Pancreas (tissue), 10 donors: ENCODE measurements at regions not wholly inside any gene's neighbourhood (a gene's known extent, or its start where the extent isn't known, plus 50 kb on each side); places are given as distances from the start of the nearest gene placed in this dataset.

Experiments
- ATAC-seq, 4 donors: fragments of 200-7000 bp; cut with Tn5 transposase; one replicate each; pipeline versions ENCODE4 v1.8.0 to v1.9.1; 2020; ENCODE audit warnings: mild to moderate bottlenecking in 4 of 4, moderate library complexity in 4 of 4
- DNase-seq, 6 donors: peaks; one replicate each; pipeline ENCODE4 v3.0.0-alpha.2; 2020
- FAIRE-seq: peaks from 2 replicates; lab custom pipeline; 2012; peaks lifted over from hg19 to GRCh38; lab: Jason Lieb, UNC
- H3K27ac ChIP-seq, 4 donors: fragments of 200-600 bp; sonication (generic); 1 replicate in 3 of 4; 2 replicates in 1 of 4; pipeline versions ENCODE4 v1.5.0 to v1.8.0; 2020
- H3K27me3 ChIP-seq, 4 donors: fragments of 200-600 bp; one replicate each; pipeline ENCODE4 v1.8.0; 2021
- H3K36me3 ChIP-seq, 3 donors: fragments of 200-600 bp; sonication (generic) in 1 of 3; one replicate each; pipeline versions ENCODE4 v1.5.0 to v1.8.0; 2020 to 2021
- H3K4me1 ChIP-seq, 3 donors: fragments of 200-600 bp; one replicate each; pipeline ENCODE4 v1.8.0; 2021
- H3K4me3 ChIP-seq, 4 donors: fragments of 200-600 bp; sonication (generic) in 2 of 4; one replicate each; pipeline versions ENCODE4 v1.5.0 to v1.8.0; 2020 to 2021
- H3K9me3 ChIP-seq, 4 donors: fragments of 200-600 bp; one replicate each; pipeline ENCODE4 v1.8.0; 2021
- CTCF ChIP-seq, 4 donors: fragments of 200-600 bp; sonication (generic) in 3 of 4; IDR thresholded peaks; one replicate each; pipeline versions ENCODE4 v1.5.0 to v1.8.0; 2021; ENCODE audit warnings: antibody characterized with exemption in 4 of 4
- WGBS, 2 donors: extraction: QIAGEN DNeasy Blood & Tissue Kit; methylation state at CpG; one replicate each; pipeline ENCODE4 v1.1.7; 2013; 5-methylcytosine and 5-hydroxymethylcytosine counted together
- intact Hi-C, 3 donors: fragments of 100-400 bp; cut with DNase I; formaldehyde crosslinking; loops; one replicate each; pipeline versions ENCODE4 v1.11.1 to v1.14.2; 2022
- donor health status: healthy with polysubstance abuse.
- donor health status: DM: no; HTN: no; CAD: no; lungs with moderate emphysema.
- donor health status: DM: no; HTN: no; CAD: no.
- donor health status: control.
- donor health status: control.
- donor health status: Bipolar disorder and iron deficiency.
- donor health status: DM: yes; HTN: yes; CAD: no.
- donor health status: DM: no; HTN: no; CAD: no.
- donor health status: DM: no; HTN: no; CAD: no.
- donor health status: DM: yes; HTN: yes; CAD: no.

- H3K4me3 ChIP-seq: no peak overlapping the region
- WGBS, 2 donors: 43 to 45% methylated on average over 3 of the region's 3 CpGs
- ATAC-seq (no peak), DNase-seq (no peak), FAIRE-seq (no peak)
- intact Hi-C loops: no loop called here
- TF ChIP-seq CTCF (IDR thresholded peaks at IDR 0.05): no peak
- H3K27me3 ChIP-seq: no peaks in the 10 kb centered on the region
- H3K4me1 ChIP-seq: no peaks in the 10 kb centered on the region
- H3K27ac ChIP-seq: no peak overlapping the region
- H3K36me3 ChIP-seq: no peaks in the 10 kb centered on the region
- H3K9me3 ChIP-seq: no peaks in the 10 kb centered on the region
These were observed 463.6 kb upstream of the ALCAM start for GRCh38 chr3:104903064-104903463.

GRCh38 chr3:104906001-104906639, 460.6 kb upstream of the ALCAM start:
- Histone ChIP-seq H3K9me3 (no peaks in the 10 kb centered on the region), H3K4me1 (no peaks in the 10 kb centered on the region), H3K36me3 (no peaks in the 10 kb centered on the region), H3K27me3 (no peaks in the 10 kb centered on the region), H3K27ac (no peak overlapping the region), H3K4me3 (no peak overlapping the region)
- TF ChIP-seq CTCF (IDR thresholded peaks at IDR 0.05): no peak
- no peak for ATAC-seq
- intact Hi-C loops: no loop called here
- WGBS, 2 donors: 84 to 90% methylated on average over 17 of the region's 17 CpGs
- no peak for FAIRE-seq
- peak in 1 of 6 donors; percentile 55 for DNase-seq

- Histone ChIP-seq H3K27me3 (no peaks in the 10 kb centered on the region), H3K27ac (no peak overlapping the region), H3K4me1 (no peaks in the 10 kb centered on the region), H3K4me3 (no peak overlapping the region), H3K36me3 (no peaks in the 10 kb centered on the region), H3K9me3 (no peaks in the 10 kb centered on the region)
- WGBS, 2 donors: 81 to 94% methylated on average over 6 of the region's 6 CpGs
- TF ChIP-seq CTCF (IDR thresholded peaks at IDR 0.05): no peak
- no peak for FAIRE-seq
- ATAC-seq: no peak
- intact Hi-C loops: no loop called here
- no peak for DNase-seq
These were observed 459.2 kb upstream of the ALCAM start for GRCh38 chr3:104907507-104907906.

- H3K4me3 ChIP-seq: no peak overlapping the region
- H3K27ac ChIP-seq: no peak overlapping the region
- ATAC-seq (no peak), FAIRE-seq (no peak), DNase-seq (no peak)
- H3K4me1 ChIP-seq: no peaks in the 10 kb centered on the region
- H3K36me3 ChIP-seq: no peaks in the 10 kb centered on the region
- intact Hi-C loops: no loop called here
- TF ChIP-seq CTCF (IDR thresholded peaks at IDR 0.05): no peak
- H3K27me3 ChIP-seq: no peaks in the 10 kb centered on the region
- 73 to 75% methylated on average over 2 of the region's 2 CpGs for WGBS, 2 donors
- no peaks in the 10 kb centered on the region for H3K9me3 ChIP-seq
These were observed 457.9 kb upstream of the ALCAM start for GRCh38 chr3:104908761-104909160.

GRCh38 chr3:104909198-104909597, 457.5 kb upstream of the ALCAM start:
- Histone ChIP-seq H3K4me3 (no peak overlapping the region), H3K27me3 (no peaks in the 10 kb centered on the region), H3K4me1 (no peaks in the 10 kb centered on the region), H3K36me3 (no peaks in the 10 kb centered on the region), H3K9me3 (no peaks in the 10 kb centered on the region), H3K27ac (no peak overlapping the region)
- FAIRE-seq (no peak), ATAC-seq (peak in 3 of 4 donors; percentile 58 to 88 (median 70)), DNase-seq (no peak)
- intact Hi-C loops: no loop called here
- 3 to 11% methylated on average over 1 of the region's 1 CpG for WGBS, 2 donors
- TF ChIP-seq CTCF (IDR thresholded peaks at IDR 0.05): no peak
